Mucosa of stomach (tissue), 1 donor: ENCODE measurements at regions not wholly inside any gene's neighbourhood (a gene's known extent, or its start where the extent isn't known, plus 50 kb on each side); places are given as distances from the start of the nearest gene placed in this dataset.

Experiments used
- H3K27me3 ChIP-seq: one replicate; pipeline ENCODE4 v1.7.0; 2013; ENCODE audit warnings: mild to moderate bottlenecking, low read length; ENCODE audit not compliant: control insufficient read depth, insufficient read depth
- H3K36me3 ChIP-seq: one replicate; pipeline ENCODE4 v1.7.0; 2013; ENCODE audit warnings: low read length; ENCODE audit not compliant: control insufficient read depth, insufficient read depth
- H3K4me1 ChIP-seq: one replicate; pipeline ENCODE4 v1.7.0; 2013; ENCODE audit warnings: mild to moderate bottlenecking, low read length; ENCODE audit not compliant: control insufficient read depth, insufficient read depth
- H3K4me3 ChIP-seq: one replicate; pipeline ENCODE4 v1.7.0; 2013; ENCODE audit warnings: low read length
- H3K9ac ChIP-seq: one replicate; pipeline ENCODE4 v1.7.0; 2013; ENCODE audit warnings: mild to moderate bottlenecking, low read length, moderate library complexity
- H3K9me3 ChIP-seq: one replicate; pipeline ENCODE4 v1.7.0; 2013; ENCODE audit warnings: mild to moderate bottlenecking, low read length, moderate library complexity; ENCODE audit not compliant: control insufficient read depth
- donor health status: Pancreatic carcinoma.

DNA sequence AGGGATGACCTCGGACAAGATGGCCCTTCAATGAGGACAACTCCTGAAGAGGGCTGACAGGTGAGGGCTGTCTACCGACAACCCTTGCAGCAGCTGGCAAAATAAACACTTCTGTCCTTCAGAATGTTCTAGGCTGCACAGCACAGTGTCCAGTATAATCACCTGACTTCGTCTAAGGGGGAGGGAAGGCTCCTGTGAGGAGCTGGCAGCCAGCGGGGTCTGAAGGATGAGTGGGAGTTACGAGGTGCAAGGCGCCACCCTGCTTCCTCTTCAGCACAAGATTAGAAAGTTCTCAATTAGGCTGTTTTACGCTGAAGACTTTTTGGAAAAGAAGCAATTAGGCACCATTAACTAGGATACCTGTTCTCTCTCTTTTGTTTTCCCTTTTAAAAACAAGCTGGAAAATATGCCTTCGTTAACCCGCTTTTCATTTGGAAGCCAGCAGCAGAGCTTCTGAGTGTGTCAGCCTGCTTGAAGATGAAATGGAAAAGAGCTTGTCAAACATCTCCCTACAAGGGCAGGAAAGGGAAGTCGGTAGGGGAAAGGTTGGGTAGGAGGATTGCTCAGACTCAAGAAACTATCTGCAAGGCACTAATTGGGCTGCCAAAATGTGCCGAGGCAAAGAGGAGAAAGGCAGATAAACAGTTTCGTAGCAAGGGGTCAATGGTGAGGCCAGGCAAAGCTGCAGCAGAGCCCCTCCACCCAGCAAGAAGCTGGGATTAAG lies 592.2 kb upstream of the CADM1 start:
- H3K27me3 ChIP-seq: no peaks in the 10 kb centered on the region
- H3K9ac ChIP-seq: no peak overlapping the region
- H3K9me3 ChIP-seq: no peaks in the 10 kb centered on the region
- no peak overlapping the region for H3K4me3 ChIP-seq
- H3K4me1 ChIP-seq: no peaks in the 10 kb centered on the region
- H3K36me3 ChIP-seq: no peaks in the 10 kb centered on the region

DNA sequence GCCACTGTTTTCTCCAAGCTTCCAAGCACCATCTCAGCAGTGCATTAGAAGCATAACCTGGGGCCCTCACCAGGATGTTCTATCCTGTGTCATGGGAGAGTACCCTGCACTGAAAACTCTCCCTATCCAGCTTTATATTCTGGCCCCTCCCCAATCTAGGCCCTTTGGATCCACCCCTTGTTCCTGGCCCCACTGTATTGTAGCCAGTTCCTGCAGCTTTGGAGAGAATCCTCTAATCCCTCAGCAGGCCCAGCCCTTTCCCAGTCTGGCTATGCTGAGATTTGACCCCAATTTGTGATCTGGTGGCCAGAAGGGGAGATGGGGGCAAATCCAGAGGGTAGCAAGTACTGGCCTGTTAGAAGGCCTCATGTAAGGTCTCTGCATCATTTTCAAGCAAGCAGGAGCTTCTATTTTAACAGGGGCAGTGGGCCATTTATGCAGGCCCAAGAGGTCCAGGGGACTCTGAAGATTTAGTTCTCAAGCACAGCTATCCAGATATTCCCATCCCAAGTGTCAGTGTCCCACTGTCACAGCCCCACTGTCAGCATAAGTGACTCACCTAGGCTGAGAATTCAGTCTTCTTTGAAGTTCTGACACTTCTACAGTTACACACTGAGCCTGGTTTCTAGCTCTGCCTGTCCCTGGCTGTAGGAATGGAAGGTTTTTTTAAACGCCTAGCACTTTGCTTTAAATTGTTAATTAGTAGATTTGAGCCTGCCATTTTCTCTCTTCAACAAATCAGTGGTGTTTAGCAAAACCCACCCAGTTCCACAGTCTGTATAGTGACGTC lies 589.5 kb upstream of the CADM1 start:
- H3K9ac ChIP-seq: no peak overlapping the region
- no peaks in the 10 kb centered on the region for H3K9me3 ChIP-seq
- no peaks in the 10 kb centered on the region for H3K4me1 ChIP-seq
- no peaks in the 10 kb centered on the region for H3K27me3 ChIP-seq
- no peak overlapping the region for H3K4me3 ChIP-seq
- no peaks in the 10 kb centered on the region for H3K36me3 ChIP-seq

DNA sequence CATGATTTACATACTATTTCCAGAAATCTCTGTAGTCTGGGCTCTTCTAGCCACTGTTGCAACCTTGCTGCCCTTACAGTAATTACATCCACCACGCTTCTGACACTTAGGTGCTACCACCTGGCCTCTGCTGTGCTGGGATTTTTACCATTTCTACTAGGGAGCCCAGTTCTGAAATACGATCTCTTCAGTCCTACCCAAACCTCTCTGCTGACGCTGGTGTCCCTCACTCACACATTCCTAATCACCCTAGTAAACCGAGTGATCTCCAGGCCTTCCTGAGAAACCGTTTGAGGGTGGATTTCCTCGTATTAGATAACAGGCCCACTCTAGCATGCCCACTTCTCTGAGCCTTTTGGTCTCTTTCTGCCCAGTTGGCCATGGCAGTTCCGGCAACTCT lies 588.9 kb upstream of the CADM1 start:
- Histone ChIP-seq H3K4me3 (no peak overlapping the region), H3K9ac (no peak overlapping the region), H3K4me1 (no peaks in the 10 kb centered on the region), H3K27me3 (no peaks in the 10 kb centered on the region), H3K9me3 (no peaks in the 10 kb centered on the region), H3K36me3 (no peaks in the 10 kb centered on the region)

DNA sequence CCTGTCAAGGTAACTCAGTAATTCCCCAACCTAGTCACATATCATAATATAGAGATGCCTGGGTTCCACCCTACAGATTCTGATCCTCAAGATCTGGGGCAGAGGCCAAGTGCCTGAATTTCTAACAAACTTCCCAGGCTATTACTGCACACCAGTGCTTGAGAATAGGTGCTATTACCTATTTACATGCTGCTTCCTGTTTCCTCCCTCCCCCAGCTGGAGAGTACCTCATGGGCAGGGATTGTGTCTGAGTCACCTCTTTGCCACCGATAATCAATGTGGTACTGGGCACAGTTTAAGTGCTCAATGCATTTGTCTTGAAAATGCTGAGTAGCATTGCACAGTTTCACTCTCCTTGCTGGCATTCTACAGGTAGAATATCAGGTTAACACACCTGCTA lies 582.2 kb upstream of the CADM1 start:
- Histone ChIP-seq H3K36me3 (no peaks in the 10 kb centered on the region), H3K4me1 (no peaks in the 10 kb centered on the region), H3K27me3 (no peaks in the 10 kb centered on the region), H3K9ac (no peak overlapping the region), H3K9me3 (no peaks in the 10 kb centered on the region), H3K4me3 (no peak overlapping the region)

DNA sequence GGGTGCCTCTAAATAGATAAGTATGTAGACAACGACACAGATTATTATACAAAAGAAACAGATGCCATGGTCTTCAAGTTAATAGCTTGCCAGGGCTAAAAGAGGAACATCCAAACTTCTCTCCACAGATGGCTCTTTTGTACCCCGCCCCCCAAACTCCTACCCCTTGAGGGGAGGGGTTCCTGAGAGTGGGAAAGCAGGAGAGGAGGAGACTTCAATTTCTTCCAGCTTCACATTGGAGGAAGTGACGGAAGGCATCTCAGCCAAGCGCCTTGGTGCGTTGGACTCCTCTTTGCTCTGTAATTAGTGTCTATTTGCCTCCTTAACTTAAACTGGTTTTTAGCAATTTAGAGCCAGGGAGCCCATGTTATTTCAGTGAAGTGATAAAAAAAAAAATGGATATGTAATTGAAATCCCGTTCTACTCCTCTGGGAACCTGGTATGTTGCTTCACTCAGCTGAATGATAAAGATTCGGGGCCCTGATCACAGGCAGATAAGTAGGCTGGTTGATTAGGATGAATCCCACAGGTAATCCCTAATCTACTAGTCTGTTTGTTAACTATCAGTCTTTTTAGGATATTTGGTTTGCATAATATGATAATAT lies 580.9 kb upstream of the CADM1 start:
- Histone ChIP-seq H3K27me3 (no peaks in the 10 kb centered on the region), H3K4me3 (no peak overlapping the region), H3K9me3 (no peaks in the 10 kb centered on the region), H3K4me1 (no peaks in the 10 kb centered on the region), H3K36me3 (no peaks in the 10 kb centered on the region), H3K9ac (no peak overlapping the region)

DNA sequence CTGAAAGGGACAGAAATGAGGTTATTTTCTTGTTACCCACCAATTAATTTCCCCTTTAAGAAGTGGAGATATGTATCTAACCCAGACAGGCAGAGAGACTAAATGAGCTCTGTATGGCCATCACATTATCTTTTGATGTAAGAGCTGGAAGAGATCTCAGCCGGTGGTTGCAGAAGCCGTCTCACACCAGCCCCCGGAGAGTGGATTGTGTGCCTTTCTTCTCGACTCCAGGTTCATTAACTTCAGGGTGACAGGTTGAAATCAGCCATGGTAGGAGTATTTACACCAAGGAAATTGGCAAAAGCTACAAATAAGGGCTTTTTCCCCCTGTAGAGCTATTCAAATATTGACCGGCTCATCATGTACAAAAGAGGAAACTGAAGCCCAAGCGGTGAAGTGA lies 580.3 kb upstream of the CADM1 start:
- H3K4me3 ChIP-seq: no peak overlapping the region
- no peaks in the 10 kb centered on the region for H3K9me3 ChIP-seq
- H3K36me3 ChIP-seq: no peaks in the 10 kb centered on the region
- no peaks in the 10 kb centered on the region for H3K4me1 ChIP-seq
- no peak overlapping the region for H3K9ac ChIP-seq
- no peaks in the 10 kb centered on the region for H3K27me3 ChIP-seq

DNA sequence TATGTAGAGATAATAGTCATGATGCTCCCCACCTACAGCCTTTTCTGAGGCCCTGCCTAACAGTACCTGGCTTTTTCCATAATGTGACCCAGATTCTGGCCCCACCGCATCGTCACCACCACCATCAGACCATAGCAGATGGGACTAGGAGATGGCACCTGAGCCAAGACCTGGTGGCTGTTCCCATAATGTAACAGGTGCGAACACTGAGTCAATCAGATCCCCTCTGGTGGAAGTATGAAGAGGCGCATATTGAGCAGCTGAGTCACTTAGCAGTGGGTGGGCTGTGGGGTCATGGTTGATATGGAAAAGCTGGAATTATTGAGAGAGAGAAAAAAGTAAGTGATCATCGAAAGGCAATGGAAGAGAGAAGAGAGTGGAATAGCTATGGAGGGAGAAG lies 578.0 kb upstream of the CADM1 start:
- H3K27me3 ChIP-seq: no peaks in the 10 kb centered on the region
- H3K4me3 ChIP-seq: no peak overlapping the region
- no peaks in the 10 kb centered on the region for H3K9me3 ChIP-seq
- no peaks in the 10 kb centered on the region for H3K4me1 ChIP-seq
- H3K36me3 ChIP-seq: no peaks in the 10 kb centered on the region
- no peak overlapping the region for H3K9ac ChIP-seq

DNA sequence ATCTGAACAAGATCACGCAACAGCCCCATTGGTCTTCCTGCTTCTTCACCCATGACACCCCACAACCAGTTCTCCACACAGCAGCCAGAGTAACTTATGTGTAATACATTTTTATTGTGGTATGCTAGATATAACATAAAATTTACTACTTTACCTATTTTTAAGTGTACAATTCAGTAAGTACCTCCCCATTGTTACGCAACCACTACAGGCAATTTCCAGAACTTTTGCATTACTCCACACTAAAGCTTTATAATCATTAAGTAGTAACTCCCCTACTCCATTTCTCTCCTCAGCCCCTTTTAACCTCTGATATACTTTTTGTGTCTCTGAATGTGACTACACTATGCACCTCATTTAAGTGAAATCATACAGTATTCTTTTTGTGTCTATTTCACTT lies 575.4 kb upstream of the CADM1 start:
- Histone ChIP-seq H3K36me3 (no peaks in the 10 kb centered on the region), H3K4me3 (no peak overlapping the region), H3K9ac (no peak overlapping the region), H3K4me1 (no peaks in the 10 kb centered on the region), H3K27me3 (no peaks in the 10 kb centered on the region), H3K9me3 (no peaks in the 10 kb centered on the region)

DNA sequence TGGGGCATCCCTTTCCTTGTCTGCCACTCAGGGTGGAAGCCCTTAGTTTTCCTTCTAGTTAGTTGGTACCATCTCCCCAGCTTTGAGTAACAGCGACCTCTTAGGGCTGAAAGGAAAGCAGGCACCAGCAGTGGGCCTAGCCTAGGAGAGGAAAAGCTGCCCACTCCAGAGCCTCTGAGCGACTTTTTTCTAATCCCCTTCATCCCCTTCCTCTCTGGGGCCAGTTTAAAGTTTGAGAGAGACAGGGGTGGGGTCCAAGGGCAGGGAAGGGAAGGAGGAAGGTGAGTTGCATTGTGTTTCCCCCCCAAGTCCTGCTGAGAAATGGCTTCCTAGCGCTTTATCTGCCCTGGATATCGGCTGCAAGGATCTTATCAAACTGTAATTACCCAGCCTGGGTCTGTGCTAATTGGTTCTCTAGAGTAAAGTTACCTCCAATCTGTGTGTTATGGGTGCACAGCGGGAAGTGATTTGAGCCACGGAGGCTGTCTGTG lies 573.9 kb upstream of the CADM1 start:
- H3K4me1 ChIP-seq: no peaks in the 10 kb centered on the region
- no peak overlapping the region for H3K4me3 ChIP-seq
- no peak overlapping the region for H3K9ac ChIP-seq
- H3K36me3 ChIP-seq: no peaks in the 10 kb centered on the region
- no peaks in the 10 kb centered on the region for H3K27me3 ChIP-seq
- H3K9me3 ChIP-seq: no peaks in the 10 kb centered on the region

DNA sequence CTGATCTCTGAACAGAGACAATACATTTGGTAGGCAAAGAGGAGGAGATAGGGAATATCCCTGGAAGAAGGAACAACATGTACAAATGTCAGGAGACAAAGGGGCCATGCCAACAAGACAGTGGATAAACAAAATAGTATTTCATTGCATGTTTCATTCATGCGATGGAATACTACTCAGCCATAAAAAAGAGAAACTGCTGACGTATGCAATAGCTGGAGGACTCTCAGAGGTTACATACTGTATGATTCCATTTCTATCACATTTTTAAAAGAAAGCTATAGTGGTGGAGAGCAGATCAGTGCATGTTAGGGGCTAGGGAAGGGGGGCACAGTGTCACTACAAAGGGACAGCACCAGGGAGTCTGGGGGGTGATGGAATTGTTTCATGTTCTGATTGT lies 572.9 kb upstream of the CADM1 start:
- Histone ChIP-seq H3K36me3 (no peaks in the 10 kb centered on the region), H3K4me3 (no peak overlapping the region), H3K9ac (no peak overlapping the region), H3K27me3 (no peaks in the 10 kb centered on the region), H3K4me1 (no peaks in the 10 kb centered on the region), H3K9me3 (no peaks in the 10 kb centered on the region)

DNA sequence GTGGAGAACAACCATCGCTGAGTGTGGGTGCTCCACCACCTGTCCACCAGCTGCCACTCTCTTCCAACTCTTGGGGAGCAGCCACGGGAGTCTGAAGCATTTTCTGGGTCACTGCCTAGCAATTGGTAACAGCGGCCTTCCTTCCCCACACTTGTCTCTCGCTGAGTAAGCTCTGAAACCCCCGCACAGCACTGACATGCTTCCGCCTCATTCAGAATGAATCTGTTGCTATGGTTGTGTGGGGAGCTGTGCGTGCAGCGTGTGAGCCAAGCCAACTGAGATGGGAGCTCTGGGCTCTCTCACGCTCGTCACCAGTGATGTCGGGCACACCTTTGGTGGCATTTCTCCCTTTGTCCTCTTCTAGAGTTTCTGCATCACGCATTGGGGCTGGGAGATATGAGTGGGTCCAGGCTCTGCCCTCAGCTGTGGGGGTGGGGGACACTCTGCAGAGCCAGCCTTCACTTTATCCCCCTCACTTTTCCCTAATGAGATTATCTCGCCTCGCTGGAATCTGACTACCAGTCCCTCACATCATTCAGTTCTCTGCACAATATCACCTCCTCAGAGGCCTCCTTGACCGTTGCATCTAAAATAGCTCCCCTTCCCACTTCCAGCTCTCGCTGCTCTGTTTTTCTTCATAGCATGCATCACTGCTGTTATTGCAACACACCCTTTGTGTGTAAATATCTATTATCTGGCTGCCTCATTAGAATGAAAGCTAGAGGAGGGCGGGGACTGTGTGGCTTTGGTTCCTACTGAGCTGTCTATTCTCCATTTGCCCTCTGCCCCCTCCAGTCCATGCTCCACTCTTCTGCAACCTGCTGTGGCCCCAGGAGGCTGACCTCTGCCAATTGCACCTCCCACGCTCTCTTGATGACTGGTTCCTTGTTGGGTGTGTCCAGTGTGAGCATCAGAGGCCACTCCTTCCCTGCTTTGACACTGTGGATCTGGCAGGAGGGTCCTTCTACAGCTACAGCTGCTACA lies 569.9 kb upstream of the CADM1 start:
- Histone ChIP-seq H3K4me3 (no peak overlapping the region), H3K9ac (no peak overlapping the region), H3K4me1 (no peaks in the 10 kb centered on the region), H3K36me3 (no peaks in the 10 kb centered on the region), H3K27me3 (no peaks in the 10 kb centered on the region), H3K9me3 (no peaks in the 10 kb centered on the region)
